NT2/D1 (cell line): ENCODE measurements at regions not wholly inside any gene's neighbourhood (a gene's known extent, or its start where the extent isn't known, plus 50 kb on each side); places are given as distances from the start of the nearest gene placed in this dataset.

Experiments used
- YY1 ChIP-seq: IDR thresholded peaks from 2 replicates; pipeline ENCODE4 v1.6.1; 2011; ENCODE audit not compliant: insufficient read length, insufficient read depth
- ZNF274 ChIP-seq: IDR thresholded peaks from 2 replicates; pipeline ENCODE4 v1.6.1; 2011; ENCODE audit warnings: mild to moderate bottlenecking, low read depth, low read length

GRCh38 chr3:18809640-18810305 is 338.5 kb upstream of the KCNH8 start:
- TF ChIP-seq ZNF274 (no peak), YY1 (no peak)
